ENCODE measurements at regions not wholly inside any gene's neighbourhood (a gene's known extent, or its start where the extent isn't known, plus 50 kb on each side); places are given as distances from the start of the nearest gene placed in this dataset.

- no peak for DNase-seq
Measured at GRCh38 chr20:60294632-60295031, 336.4 kb downstream of the CDH26 start.

- DNase-seq = no peak
Measured at GRCh38 chr20:60295214-60295613, 337.0 kb downstream of the CDH26 start.

GRCh38 chr20:60297649-60298048, 339.4 kb downstream of the CDH26 start:
- DNase-seq = no peak

- DNase-seq = no peak
Measured at GRCh38 chr20:60298647-60299046, 340.4 kb downstream of the CDH26 start.

- DNase-seq = no peak
Measured at GRCh38 chr20:60299951-60300350, 341.7 kb downstream of the CDH26 start.

GRCh38 chr20:60300374-60300773, 342.2 kb downstream of the CDH26 start:
- DNase-seq = no peak

- DNase-seq = no peak
Measured at GRCh38 chr20:60302875-60303274, 344.7 kb downstream of the CDH26 start.

- DNase-seq = no peak
Measured at GRCh38 chr20:60304026-60304590, 345.9 kb downstream of the CDH26 start.

GRCh38 chr20:60304931-60305330, 346.7 kb downstream of the CDH26 start:
- DNase-seq = no peak

GRCh38 chr20:60306105-60306504, 347.9 kb downstream of the CDH26 start:
- DNase-seq = no peak

- no peak for DNase-seq
Measured at GRCh38 chr20:60306551-60306950, 348.3 kb downstream of the CDH26 start.

- DNase-seq = no peak
Measured at GRCh38 chr20:60310560-60311349, 352.5 kb downstream of the CDH26 start.

GRCh38 chr20:60313191-60313590, 355.0 kb downstream of the CDH26 start:
- DNase-seq = no peak

- no peak for DNase-seq
Measured at GRCh38 chr20:60313614-60314013, 355.4 kb downstream of the CDH26 start.

GRCh38 chr20:60314727-60315126, 356.5 kb downstream of the CDH26 start:
- DNase-seq = no peak

- DNase-seq = no peak
Measured at GRCh38 chr20:60316476-60317158, 358.4 kb downstream of the CDH26 start.

- DNase-seq = no peak
Measured at GRCh38 chr20:60317401-60317800, 359.2 kb downstream of the CDH26 start.

GRCh38 chr20:60321601-60322000, 363.4 kb downstream of the CDH26 start:
- no peak for DNase-seq

- DNase-seq = no peak
Measured at GRCh38 chr20:60326821-60327220, 368.6 kb downstream of the CDH26 start.

- no peak for DNase-seq
Measured at GRCh38 chr20:60327971-60328660, 369.9 kb downstream of the CDH26 start.

GRCh38 chr20:60330461-60330860, 372.2 kb downstream of the CDH26 start:
- DNase-seq = no peak

GRCh38 chr20:60331688-60332300, 373.6 kb downstream of the CDH26 start:
- no peak for DNase-seq

GRCh38 chr20:60332523-60332922, 374.3 kb downstream of the CDH26 start:
- no peak for DNase-seq

Measured in NCI-H82 (cell line).